Glutamatergic neuron (in vitro differentiated cells): ENCODE measurements at regions not wholly inside any gene's neighbourhood (a gene's known extent, or its start where the extent isn't known, plus 50 kb on each side); places are given as distances from the start of the nearest gene placed in this dataset.

Experiments used
- DNase-seq: peaks from one replicate; pipeline ENCODE4 v3.0.0; 2022
- H3K27ac Mint-ChIP-seq: one replicate; pipeline ENCODE4 v1.8.0; 2020; ENCODE audit warnings: mild to moderate bottlenecking, mixed read lengths, inconsistent platforms; ENCODE audit not compliant: unreplicated experiment
- H3K27me3 Mint-ChIP-seq: one replicate; pipeline ENCODE4 v1.8.0; 2020; ENCODE audit warnings: mild to moderate bottlenecking, moderate library complexity, mixed read lengths, inconsistent platforms; ENCODE audit not compliant: unreplicated experiment
- H3K36me3 Mint-ChIP-seq: one replicate; pipeline ENCODE4 v1.8.0; 2020; ENCODE audit warnings: mild to moderate bottlenecking, mixed read lengths, inconsistent platforms; ENCODE audit not compliant: unreplicated experiment
- H3K4me1 Mint-ChIP-seq: one replicate; pipeline ENCODE4 v1.8.0; 2020; ENCODE audit warnings: mild to moderate bottlenecking, low read depth, mixed read lengths, inconsistent platforms; ENCODE audit not compliant: unreplicated experiment
- H3K4me3 Mint-ChIP-seq: one replicate; pipeline ENCODE4 v1.8.0; 2020; ENCODE audit warnings: mild to moderate bottlenecking, mixed read lengths, inconsistent platforms; ENCODE audit not compliant: unreplicated experiment
- H3K9me3 Mint-ChIP-seq: one replicate; pipeline ENCODE4 v1.8.0; 2020; ENCODE audit warnings: mild to moderate bottlenecking, moderate library complexity, mixed read lengths, inconsistent platforms; ENCODE audit not compliant: unreplicated experiment
- TF ChIP-seq, protein P1 (sequence below): fragments of 200-600 bp; sonication (generic); IDR thresholded peaks from one replicate; pipeline ENCODE4 v1.5.0; 2021; ENCODE audit not compliant: partially characterized antibody, unreplicated experiment

DNA sequence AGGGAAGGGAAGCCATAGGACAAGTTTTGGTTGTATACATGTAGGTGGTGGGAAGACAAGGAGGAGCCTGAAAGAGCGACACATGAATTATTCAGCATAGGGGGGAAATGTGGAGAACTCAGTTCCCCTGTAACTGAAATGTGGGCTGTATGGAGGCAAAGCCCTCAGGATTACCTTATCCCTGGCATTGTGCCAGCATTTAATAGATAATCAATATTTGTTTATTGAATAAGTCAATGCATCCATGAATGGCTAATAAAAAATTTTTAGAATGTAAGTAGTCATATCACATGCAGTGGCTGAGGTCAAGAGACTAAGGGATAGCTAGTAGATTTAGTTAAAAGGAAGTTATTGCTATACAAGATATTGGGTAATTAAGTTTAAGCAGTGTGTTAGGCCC is 232.4 kb downstream of the SNAPC1 start:
- Mint-ChIP-seq H3K4me3 (no peak overlapping the region), H3K27me3 (peaks cover 3% of the 10 kb centered on the region), H3K27ac (no peak overlapping the region), H3K9me3 (no peaks in the 10 kb centered on the region), H3K4me1 (no peaks in the 10 kb centered on the region), H3K36me3 (no peaks in the 10 kb centered on the region)
- DNase-seq: no peak
- TF ChIP-seq, protein P1, sequence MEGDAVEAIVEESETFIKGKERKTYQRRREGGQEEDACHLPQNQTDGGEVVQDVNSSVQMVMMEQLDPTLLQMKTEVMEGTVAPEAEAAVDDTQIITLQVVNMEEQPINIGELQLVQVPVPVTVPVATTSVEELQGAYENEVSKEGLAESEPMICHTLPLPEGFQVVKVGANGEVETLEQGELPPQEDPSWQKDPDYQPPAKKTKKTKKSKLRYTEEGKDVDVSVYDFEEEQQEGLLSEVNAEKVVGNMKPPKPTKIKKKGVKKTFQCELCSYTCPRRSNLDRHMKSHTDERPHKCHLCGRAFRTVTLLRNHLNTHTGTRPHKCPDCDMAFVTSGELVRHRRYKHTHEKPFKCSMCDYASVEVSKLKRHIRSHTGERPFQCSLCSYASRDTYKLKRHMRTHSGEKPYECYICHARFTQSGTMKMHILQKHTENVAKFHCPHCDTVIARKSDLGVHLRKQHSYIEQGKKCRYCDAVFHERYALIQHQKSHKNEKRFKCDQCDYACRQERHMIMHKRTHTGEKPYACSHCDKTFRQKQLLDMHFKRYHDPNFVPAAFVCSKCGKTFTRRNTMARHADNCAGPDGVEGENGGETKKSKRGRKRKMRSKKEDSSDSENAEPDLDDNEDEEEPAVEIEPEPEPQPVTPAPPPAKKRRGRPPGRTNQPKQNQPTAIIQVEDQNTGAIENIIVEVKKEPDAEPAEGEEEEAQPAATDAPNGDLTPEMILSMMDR: no peak

DNA sequence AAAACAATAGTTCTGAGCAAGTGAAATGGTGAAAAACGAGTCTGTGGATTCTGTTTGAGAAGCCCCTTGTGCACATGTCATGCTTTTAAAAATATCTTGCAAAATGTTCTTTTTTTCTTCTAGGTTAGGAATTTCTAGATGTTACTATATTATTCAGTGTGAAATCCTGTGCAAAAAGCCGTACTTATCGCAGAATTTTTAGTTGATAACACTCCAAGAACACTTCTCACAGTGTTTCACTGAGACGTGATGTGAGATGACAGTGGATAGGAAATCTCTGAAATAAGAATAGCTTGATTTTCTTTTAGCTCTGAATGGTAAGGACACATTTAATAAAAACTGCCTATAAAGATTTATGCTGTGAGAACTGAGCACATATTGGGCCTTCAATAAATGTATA is 234.5 kb downstream of the SNAPC1 start:
- Mint-ChIP-seq H3K4me3 (no peak overlapping the region), H3K36me3 (no peaks in the 10 kb centered on the region), H3K27me3 (peaks cover 3% of the 10 kb centered on the region), H3K27ac (no peak overlapping the region), H3K4me1 (no peaks in the 10 kb centered on the region), H3K9me3 (no peaks in the 10 kb centered on the region)
- TF ChIP-seq, protein P1: no peak
- no peak for DNase-seq

DNA sequence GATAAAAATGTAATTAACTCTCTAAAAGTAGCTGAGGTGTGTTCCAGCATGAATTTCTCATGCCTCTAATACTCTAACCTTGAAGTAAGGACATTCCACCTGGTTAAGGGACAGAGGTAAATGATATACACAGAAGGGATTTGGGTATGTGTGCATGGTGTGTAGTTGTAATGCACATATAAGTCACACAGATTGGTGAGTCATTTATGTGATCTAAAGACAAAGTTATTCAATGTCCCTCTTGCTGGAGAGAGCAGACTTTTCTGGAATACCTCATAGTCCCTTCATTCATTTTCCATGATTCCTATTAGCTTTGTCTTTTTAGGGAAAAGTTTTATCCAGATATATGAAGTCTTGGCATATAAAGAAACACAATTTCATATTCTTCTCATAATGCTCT is 234.9 kb downstream of the SNAPC1 start:
- TF ChIP-seq, protein P1: no peak
- H3K36me3 Mint-ChIP-seq: no peaks in the 10 kb centered on the region
- peaks cover 3% of the 10 kb centered on the region for H3K27me3 Mint-ChIP-seq
- no peak for DNase-seq
- no peaks in the 10 kb centered on the region for H3K9me3 Mint-ChIP-seq
- H3K27ac Mint-ChIP-seq: no peak overlapping the region
- H3K4me1 Mint-ChIP-seq: no peaks in the 10 kb centered on the region
- H3K4me3 Mint-ChIP-seq: no peak overlapping the region

DNA sequence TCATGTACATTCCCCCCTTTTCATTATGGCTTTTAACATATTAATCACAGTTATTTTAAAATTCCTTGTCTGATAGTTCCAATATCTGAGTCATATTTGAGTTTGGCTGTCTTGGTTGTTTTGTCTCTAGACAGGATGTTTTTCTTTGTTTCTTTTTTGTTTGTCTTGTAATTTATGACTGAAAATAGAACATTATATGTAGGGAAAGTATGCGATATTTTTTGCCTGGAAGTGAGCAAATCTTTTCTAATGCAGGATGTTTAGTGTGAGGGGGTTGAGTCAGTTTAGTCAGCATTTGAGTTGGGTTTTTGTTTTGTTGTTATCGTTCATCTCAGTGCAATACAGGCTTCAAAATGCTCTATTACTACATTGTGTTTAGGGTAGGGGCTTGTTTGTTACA is 239.7 kb downstream of the SNAPC1 start:
- DNase-seq: no peak
- Mint-ChIP-seq H3K4me3 (no peak overlapping the region), H3K27ac (no peak overlapping the region), H3K4me1 (peaks cover 5% of the 10 kb centered on the region), H3K9me3 (peaks cover 1% of the 10 kb centered on the region), H3K27me3 (no peaks in the 10 kb centered on the region), H3K36me3 (peaks cover 9% of the 10 kb centered on the region)
- TF ChIP-seq, protein P1: no peak

DNA sequence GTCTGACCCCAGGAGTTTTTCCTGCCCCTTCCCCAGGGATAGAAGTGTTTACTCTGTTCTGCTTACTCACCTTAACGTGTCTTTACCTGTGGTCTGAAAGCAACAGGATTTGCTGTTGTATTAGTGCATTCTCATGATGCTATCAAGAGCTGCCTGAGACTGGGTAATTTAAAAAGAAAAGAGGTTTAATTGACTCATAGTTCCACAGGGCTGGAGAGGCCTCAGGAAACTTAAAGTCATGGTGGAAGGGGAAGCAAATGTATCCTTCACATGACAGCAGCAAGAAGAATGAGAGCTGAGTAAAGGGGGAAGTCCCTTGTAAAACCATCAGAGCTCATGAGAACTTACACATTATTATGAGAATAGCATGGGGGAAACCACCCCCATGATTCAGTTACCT is 240.4 kb downstream of the SNAPC1 start:
- Mint-ChIP-seq H3K4me1 (peaks cover 5% of the 10 kb centered on the region), H3K9me3 (peaks cover 1% of the 10 kb centered on the region), H3K27ac (no peak overlapping the region), H3K36me3 (peaks cover 9% of the 10 kb centered on the region), H3K4me3 (no peak overlapping the region), H3K27me3 (no peaks in the 10 kb centered on the region)
- TF ChIP-seq, protein P1: no peak
- no peak for DNase-seq
